HuH-7.5 (cell line): ENCODE measurements at regions not wholly inside any gene's neighbourhood (a gene's known extent, or its start where the extent isn't known, plus 50 kb on each side); places are given as distances from the start of the nearest gene placed in this dataset.

ENCODE experiments used
- DNase-seq: peaks from one replicate; pipeline ENCODE4 v3.0.0; 2011; ENCODE audit warnings: low spot score

DNA sequence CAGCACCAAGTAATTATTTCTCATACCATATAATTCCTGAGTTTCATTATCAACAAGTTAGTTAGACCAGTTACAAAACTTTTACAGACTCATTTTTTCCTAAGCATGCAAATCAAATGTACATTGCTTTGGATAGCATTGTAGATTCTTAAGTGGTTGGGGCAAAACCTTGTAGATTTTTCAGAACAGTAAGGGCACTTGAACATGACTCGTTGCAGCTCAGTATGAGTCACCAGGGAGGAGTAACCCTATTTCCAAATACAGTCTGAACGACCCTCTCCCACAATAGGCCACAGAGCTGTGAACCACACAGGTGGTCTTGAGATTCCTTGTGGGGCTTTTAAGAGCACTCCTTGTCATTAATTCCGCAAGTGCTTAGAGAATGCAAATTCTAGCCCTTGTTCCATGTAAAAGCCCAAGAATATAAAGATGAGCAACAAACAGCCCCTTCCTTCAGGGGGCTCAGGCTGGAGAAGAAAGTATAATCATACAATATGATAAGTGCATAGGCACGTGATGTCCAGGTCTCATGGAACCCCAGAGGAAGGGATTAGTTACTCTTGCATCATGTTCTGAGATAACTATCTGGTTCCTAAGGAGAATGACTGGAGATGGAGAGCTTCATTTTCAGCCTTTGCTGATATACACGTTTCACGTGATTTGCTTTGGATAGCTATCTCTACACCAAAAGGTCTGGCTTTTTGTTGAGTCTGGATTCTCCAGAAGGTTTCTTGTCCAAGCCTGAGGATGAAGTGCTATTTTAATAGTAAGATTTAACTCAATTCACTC is 295.7 kb downstream of the KCNN2 start:
- DNase-seq: no peak

DNA sequence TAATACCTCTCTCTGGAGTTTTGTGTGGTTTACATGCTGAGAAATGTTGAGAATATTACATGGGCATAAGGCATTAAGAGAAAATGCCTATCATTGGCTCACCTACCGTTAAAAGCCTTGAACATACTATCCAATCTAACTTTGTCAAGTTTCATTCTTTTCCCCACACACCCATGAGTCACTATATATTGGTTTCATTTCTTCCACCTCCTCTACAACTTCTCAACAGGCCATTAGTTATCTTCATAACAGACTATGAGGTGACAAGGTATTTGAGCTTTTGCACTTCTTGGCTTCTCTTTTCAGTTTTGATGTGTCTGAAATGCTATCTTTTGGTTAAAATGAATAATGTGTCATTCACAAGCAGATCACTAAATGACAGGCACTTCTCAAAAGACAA is 288.0 kb downstream of the KCNN2 start:
- DNase-seq: no peak

DNA sequence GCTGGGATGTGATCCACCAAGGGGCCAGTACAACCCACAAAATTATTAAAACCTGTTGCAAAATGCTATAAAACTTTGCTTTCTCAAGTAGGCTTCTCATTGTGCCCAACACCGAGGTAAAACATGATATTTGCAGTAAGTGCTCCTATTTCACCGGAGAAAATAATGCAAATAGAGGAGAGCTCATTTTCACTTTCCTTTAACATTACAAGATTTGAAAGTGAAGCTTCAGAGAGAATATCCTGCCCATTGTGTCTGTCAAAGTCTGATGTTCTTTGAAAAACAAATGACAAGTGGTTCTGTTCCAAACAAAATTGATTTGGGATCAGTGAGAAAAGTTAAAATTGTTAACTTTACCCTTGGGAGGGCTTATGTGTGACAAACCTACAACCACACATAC is 287.1 kb downstream of the KCNN2 start:
- DNase-seq: no peak

DNA sequence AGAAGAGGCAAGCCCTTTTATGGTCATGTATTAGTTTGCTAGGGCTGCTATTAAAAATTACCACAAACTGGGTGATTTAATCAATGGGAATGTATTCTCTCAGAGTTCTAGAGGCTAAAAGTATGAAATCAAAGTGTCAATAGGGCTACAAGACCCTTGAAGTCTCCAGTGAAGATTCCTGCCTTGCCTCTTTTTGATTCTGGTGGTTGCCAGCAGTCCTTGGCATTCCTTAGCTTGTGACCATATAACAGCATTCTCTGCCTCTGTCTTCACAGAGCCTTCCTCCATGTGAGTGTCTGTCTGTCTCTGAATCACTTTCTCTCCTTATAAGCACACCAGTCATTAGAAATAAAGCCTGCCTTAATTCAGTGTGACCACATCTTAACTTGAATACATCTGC is 282.7 kb downstream of the KCNN2 start:
- DNase-seq: no peak

DNA sequence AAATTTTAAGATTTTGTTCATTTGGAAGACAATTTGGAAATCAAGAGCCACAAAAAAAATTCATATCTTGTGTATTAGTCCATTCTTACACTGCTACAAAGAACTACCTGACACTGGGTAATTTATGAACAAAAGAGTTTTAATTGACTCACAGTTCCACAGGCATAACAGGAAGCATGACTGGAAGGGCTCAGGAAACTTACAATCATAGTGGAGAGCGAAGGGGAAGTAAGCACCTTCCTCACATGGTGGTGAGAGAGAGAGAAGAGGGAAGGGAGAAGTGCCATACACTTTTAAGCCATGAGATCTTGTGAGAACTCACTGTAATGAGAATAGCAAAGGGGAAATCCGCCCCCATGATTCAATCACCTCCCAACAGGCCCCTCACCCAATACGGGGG is 274.4 kb downstream of the KCNN2 start:
- no peak for DNase-seq

DNA sequence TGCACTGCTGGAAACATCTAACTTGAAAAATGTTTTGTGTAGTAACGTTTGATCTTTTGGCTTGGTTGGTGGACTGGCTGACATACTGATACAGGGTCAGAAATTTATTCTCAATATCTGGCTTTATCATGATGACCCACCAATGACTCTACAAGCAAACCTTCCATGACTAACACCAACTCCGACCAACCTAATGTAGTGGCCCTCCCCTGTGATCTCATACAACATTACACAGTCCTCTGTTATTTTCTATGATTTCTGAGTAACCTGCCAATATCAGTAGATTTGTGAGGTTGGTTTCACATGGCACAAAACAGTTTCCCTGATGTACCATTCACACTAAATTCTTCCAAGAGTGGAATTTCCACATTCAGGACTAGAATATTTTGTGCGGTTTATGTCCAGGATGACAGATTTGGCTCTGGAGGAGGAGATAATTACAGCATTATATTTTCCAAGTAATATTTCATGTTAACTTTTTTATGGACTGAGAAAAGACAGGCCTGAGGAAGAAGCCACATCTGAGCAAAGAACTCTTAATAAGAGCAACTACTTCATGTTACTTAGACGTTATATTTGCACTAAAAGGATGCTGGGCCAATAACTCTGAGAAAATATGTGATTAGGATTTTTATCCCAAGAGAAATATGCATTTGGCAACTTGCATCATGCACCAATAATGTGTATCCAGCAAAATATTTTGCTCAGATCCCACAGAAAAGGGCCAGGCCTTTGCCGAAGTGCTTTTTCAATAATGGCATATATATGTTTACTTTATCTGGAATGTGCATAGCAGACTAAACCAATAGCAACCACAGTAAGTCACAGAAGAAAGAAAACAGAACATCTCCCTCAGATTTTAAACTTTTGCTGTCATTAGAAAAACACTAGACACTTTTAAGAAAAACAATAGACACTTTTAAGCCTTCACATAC is 273.4 kb downstream of the KCNN2 start:
- DNase-seq: no peak

DNA sequence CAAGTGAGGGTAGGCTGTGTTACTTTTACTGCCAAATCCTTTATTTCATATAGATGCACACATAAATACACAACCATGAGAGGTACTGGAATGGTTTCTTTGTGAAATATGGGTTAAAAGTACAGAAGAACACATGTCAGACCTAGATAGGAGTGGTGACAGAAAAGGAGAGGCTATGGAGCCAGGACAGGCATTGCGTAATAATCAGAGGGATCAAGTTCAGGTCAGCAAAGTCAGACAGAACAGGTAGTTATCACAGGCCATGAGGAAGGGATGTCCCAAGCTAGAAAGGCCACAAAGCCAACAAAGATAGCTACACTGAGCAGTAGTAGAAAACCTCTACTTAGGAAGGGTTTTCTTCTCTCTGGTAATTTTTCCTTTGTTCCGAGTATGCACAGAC is 272.6 kb downstream of the KCNN2 start:
- no peak for DNase-seq

DNA sequence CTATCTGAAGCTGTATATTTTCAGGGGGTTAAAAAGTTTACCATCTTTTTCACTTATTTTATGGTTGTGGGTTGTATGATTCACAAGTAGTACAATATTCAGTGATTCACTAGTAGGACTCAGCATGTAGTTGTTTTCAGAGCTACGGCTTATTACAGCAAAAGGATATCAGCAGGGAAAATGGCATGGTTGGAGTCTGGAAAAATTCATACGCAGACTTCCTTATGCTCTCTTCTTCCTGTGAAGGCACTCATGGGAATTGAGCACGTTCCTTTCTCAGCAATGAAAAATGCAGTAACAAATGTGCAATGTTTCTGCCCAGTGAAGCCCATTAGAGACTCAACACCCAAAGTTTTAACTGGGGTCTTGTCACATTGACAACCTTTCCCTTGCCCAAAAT is 250.5 kb downstream of the KCNN2 start:
- no peak for DNase-seq

DNA sequence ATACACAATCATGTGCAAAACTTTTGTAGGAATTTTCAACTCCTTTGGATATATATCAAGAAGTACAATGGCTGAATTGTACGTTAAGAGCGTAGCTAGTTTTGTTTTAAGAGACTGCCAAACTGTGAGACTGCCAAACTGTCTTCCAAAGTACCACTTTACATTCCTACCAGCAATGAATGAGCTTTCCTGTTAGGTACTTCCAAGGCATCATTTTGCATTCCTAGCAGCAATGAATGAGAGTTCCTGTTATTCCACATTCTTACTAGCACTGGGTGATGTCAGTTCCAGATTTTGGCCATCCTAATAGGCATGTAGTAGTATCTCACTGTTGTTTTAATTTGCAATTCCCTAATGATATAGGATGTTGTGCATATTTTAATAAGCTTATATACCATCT is 219.3 kb downstream of the KCNN2 start:
- no peak for DNase-seq

DNA sequence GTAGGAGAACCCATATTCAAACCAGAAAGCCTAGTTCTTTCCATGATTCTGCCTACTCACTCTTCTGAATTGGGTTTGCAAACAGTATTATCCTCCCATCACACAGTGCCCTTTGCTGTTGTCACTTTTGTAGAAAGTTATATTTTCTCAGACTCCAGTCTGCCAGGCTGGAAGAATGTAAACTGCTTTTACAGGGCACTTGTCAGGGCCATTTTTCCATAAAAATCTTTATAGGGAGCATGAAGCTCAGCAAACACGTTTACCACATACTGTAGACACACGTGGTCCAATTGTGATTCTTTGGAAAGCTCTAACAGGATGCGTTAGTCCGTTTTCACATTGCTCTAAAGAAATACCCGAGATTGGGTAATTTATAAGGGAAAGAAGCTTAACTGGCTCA is 204.0 kb downstream of the KCNN2 start:
- DNase-seq: no peak

DNA sequence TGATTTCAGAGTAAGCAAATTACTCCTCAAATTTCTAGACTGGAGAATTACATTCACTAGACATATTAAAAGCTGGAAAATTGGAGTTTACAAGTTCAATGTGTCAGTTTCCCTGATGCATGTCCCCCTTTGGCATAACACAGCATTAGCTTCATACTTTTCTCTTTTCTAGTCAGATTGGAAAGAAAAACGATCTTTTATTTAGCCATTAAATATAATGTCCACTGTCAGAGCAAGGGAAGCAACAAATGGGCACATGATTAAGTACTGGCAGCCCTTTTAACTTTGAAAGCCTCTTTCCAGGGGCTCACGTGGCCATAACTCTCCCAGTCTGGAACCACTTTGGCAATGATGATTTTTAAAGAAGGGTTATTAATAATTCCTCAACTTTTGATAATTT is 203.3 kb downstream of the KCNN2 start:
- no peak for DNase-seq

DNA sequence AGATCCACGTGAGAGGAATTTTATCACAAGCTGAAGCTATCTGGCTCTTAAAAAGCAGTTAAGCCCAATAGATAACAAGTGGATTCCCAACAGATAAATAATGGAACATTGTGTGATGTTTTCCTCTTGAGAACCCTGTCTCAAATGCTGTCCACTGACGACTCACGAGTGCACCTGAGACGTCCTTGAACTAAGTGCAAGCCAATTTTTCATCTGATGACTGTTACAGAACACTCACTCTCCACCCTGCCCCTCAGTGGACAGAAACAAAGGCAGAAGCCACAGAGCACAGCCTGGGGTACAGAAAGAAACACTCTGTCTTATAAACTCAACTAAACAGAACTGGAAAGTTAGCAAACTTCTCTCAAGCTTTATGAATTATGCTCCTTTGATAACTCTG is 199.5 kb downstream of the KCNN2 start:
- no peak for DNase-seq
